HepG2 (cell line): ENCODE measurements at regions not wholly inside any gene's neighbourhood (a gene's known extent, or its start where the extent isn't known, plus 50 kb on each side); places are given as distances from the start of the nearest gene placed in this dataset.
"Not testable (repeated sequence)": the region's sequence is repeated elsewhere in the genome, so short reads cannot be mapped to it uniquely, and the experiment has no call there.

ENCODE experiments used
- ATAC-seq: fragments of 200-7000 bp; cut with Tn5 transposase; 3 replicates; pipeline ENCODE4 v1.9.1; 2020; ENCODE audit warnings: mild to moderate bottlenecking, moderate library complexity
- BruUV-seq: library from RNA; stranded (reverse); fragments of 400-500 nt; replicated peaks from 2 replicates; lab custom pipeline; 2021; lab: Mats Ljungman, UMichigan
- CTCF ChIA-PET: fragments of 300-600 bp; formaldehyde crosslinking; extraction: SDS; loops from one replicate; lab custom pipeline; 2021; ENCODE audit warnings: low total read pairs, inconsistent platforms, low intra/inter-chr PET ratio; lab: Yijun Ruan, JAX
- POLR2A ChIA-PET: fragments of 350-600 bp; sonication (Branson Sonifier 250); formaldehyde crosslinking; loops from one replicate; lab custom pipeline; 2020; ENCODE audit warnings: antibody characterized with exemption, inconsistent platforms; lab: Yijun Ruan, JAX
- DNase-seq: peaks from one replicate; pipeline ENCODE4 v3.0.0-alpha.2; 2015; ENCODE audit warnings: low spot score
- FAIRE-seq: peaks from 3 replicates; lab custom pipeline; 2011; peaks lifted over from hg19 to GRCh38; lab: Jason Lieb, UNC
- H2AFZ ChIP-seq: one replicate; pipeline ENCODE4 v1.6.1; 2011; ENCODE audit warnings: low read length, inconsistent platforms
- H3K27ac ChIP-seq: fragments of 300-600 bp; 3 replicates; pipeline ENCODE4 v1.8.0; 2011; ENCODE audit warnings: mixed run types, mild to moderate bottlenecking, mixed read lengths, low read length, inconsistent platforms; ENCODE audit not compliant: insufficient read depth; ENCODE audit errors: extremely low read length
- H3K27me3 ChIP-seq, 2 experiments: fragments of 200-600 bp in 1 of 2; 2 replicates in 1 of 2; 3 replicates in 1 of 2; pipeline versions ENCODE4 v1.6.0 to v1.8.0; 2011; ENCODE audit warnings: low read length in 2 of 2, mild to moderate bottlenecking in 2 of 2, moderate library complexity in 2 of 2, inconsistent platforms in 1 of 2; ENCODE audit not compliant: insufficient read depth in 2 of 2, control insufficient read depth in 1 of 2
- H3K36me3 ChIP-seq, 2 experiments: fragments of 200-600 bp in 1 of 2; replicated peaks in 1 of 2; 2 replicates in 1 of 2; 3 replicates in 1 of 2; pipeline versions ENCODE4 v1.5.1 to v1.8.0; 2011; ENCODE audit warnings: low read length in 2 of 2, inconsistent platforms in 1 of 2; ENCODE audit not compliant: insufficient read depth in 2 of 2, control insufficient read depth in 1 of 2
- H3K4me1 ChIP-seq: 2 replicates; pipeline ENCODE4 v1.5.1; 2012; ENCODE audit warnings: low read length, inconsistent platforms; ENCODE audit not compliant: insufficient read depth
- H3K4me2 ChIP-seq: 2 replicates; pipeline ENCODE4 v1.6.0; 2011; ENCODE audit warnings: low read depth, low read length, inconsistent platforms
- H3K4me3 ChIP-seq, 3 experiments: fragments of 200-600 bp in 1 of 3; sonication (generic), shearing (Covaris generic) in 1 of 3; replicated peaks in 1 of 3; 2 replicates each; pipeline ENCODE4 v1.5.1; 2011 to 2016; ENCODE audit warnings: low read length in 3 of 3, inconsistent platforms in 2 of 3, low read depth in 2 of 3, mild to moderate bottlenecking in 2 of 3, control low read depth in 1 of 3, mixed read lengths in 1 of 3; ENCODE audit not compliant: insufficient read depth in 1 of 3
- H3K79me2 ChIP-seq: one replicate; pipeline ENCODE4 v1.6.1; 2011; ENCODE audit warnings: low read length, inconsistent platforms; ENCODE audit not compliant: insufficient read depth
- H3K9ac ChIP-seq: 2 replicates; pipeline ENCODE4 v1.6.0; 2011; ENCODE audit warnings: mild to moderate bottlenecking, low read depth, low read length, inconsistent platforms; ENCODE audit not compliant: insufficient read depth
- H3K9me3 ChIP-seq: 2 replicates; pipeline ENCODE4 v1.5.1; 2012; ENCODE audit warnings: mild to moderate bottlenecking, low read length
- H4K20me1 ChIP-seq: 2 replicates; pipeline ENCODE4 v1.6.0; 2011; ENCODE audit warnings: inconsistent platforms, mild to moderate bottlenecking, low read length, moderate library complexity; ENCODE audit not compliant: insufficient read depth
- CENPX ChIP-seq: sonication (generic); formaldehyde crosslinking; IDR thresholded peaks from 2 replicates; pipeline ENCODE4 v1.9.0; 2021; ENCODE audit warnings: mild to moderate bottlenecking, missing genetic modification reagents, moderate library complexity
- CERS6 ChIP-seq: sonication (generic); formaldehyde crosslinking; IDR thresholded peaks from 2 replicates; pipeline ENCODE4 v1.5.0; 2020; ENCODE audit warnings: missing genetic modification reagents
- DMAP1 ChIP-seq: IDR thresholded peaks from 2 replicates; pipeline ENCODE4 v1.6.1; 2016
- GTF2F1 ChIP-seq: fragments of 150-350 bp; IDR thresholded peaks from 2 replicates; pipeline ENCODE4 v1.6.1; 2014; ENCODE audit warnings: low read length
- RNF2 ChIP-seq: fragments of 450-650 bp; conservative IDR thresholded peaks from 2 replicates; pipeline ENCODE4 v1.6.1; 2016; ENCODE audit warnings: low read depth
- SP2 ChIP-seq: sonication (generic); formaldehyde crosslinking; IDR thresholded peaks from 2 replicates; pipeline ENCODE4 v1.5.1; 2020; ENCODE audit warnings: mild to moderate bottlenecking, missing genetic modification reagents
- TOPORS ChIP-seq: sonication (generic); formaldehyde crosslinking; IDR thresholded peaks from 2 replicates; pipeline ENCODE4 v1.8.0; 2023; ENCODE audit warnings: mild to moderate bottlenecking, missing genetic modification reagents
- ZBTB3 ChIP-seq: sonication (generic); formaldehyde crosslinking; IDR thresholded peaks from 2 replicates; pipeline ENCODE4 v1.4.0; 2020; ENCODE audit warnings: low read depth, mild to moderate bottlenecking, moderate library complexity, missing genetic modification reagents, borderline replicate concordance
- ZNF12 ChIP-seq: sonication (generic); formaldehyde crosslinking; IDR thresholded peaks from 2 replicates; pipeline ENCODE4 v1.5.0; 2020; ENCODE audit warnings: missing genetic modification reagents
- ZSCAN29 ChIP-seq: sonication (generic); formaldehyde crosslinking; conservative IDR thresholded peaks from 2 replicates; pipeline ENCODE4 v1.4.0; 2020; ENCODE audit warnings: mild to moderate bottlenecking, missing genetic modification reagents
- ZUFSP ChIP-seq: sonication (generic); formaldehyde crosslinking; IDR thresholded peaks from 2 replicates; pipeline ENCODE4 v1.9.0; 2021; ENCODE audit warnings: missing genetic modification reagents, mild to moderate bottlenecking, borderline replicate concordance
- WGBS: methylation state at CpG from one replicate; pipeline ENCODE4 v1.1.6; 2017; ENCODE audit warnings: low lambda C conversion rate; 5-methylcytosine and 5-hydroxymethylcytosine counted together
- in situ Hi-C: cut with HindIII; loops from 2 replicates; pipeline ENCODE4 v1.10.0; 2017; ENCODE audit warnings: low pct_unique_long_range_greater_than_20kb; ENCODE audit not compliant: extremely low pct_ligation_motif_present
- intact Hi-C: fragments of 100-400 bp; cut with micrococcal nuclease; formaldehyde crosslinking; loops from one replicate; pipeline ENCODE4 v1.10.0; 2022; ENCODE audit not compliant: unreplicated experiment
- TF ChIP-seq, protein P1 (sequence below): sonication (generic); formaldehyde crosslinking; IDR thresholded peaks from 2 replicates; pipeline ENCODE4 v1.4.0; 2020; ENCODE audit warnings: mild to moderate bottlenecking, missing genetic modification reagents

DNA sequence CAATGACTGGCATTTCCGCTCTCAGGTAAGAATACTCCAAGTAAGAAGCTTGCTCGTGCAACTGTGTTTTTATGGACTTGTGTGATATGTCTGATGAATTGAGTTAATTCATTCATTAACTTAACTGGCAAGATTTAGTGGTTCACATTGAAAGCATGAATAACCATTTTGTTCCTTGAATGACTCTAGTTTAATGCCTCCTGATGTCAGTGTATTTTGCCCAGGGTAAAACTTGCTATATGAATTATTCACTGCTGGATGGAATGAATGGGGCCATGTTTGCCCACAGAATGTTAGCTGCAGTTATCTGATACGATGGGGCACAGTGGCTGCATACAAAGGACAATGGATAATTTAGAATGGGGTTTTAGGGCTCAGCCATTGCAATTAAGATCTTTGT lies 124.1 kb downstream of the ZNF365 start:
- intact Hi-C loops = loop anchor here (10.0 kb wide), 1 partner anchor 587 kb away; no protein-coding TSS in a partner anchor
- Histone ChIP-seq H3K4me2 (no peak overlapping the region), H3K9me3 (no peaks in the 10 kb centered on the region), H3K4me1 (no peaks in the 10 kb centered on the region), H3K36me3 (no peaks in the 10 kb centered on the region), H4K20me1 (no peaks in the 10 kb centered on the region), H2AFZ (no peak overlapping the region), H3K9ac (no peak overlapping the region), H3K4me3 (no peak overlapping the region), H3K79me2 (no peaks in the 10 kb centered on the region), H3K27ac (no peak overlapping the region), H3K27me3 (no peaks in the 10 kb centered on the region; a peak in 1 of 5 replicates)
- FAIRE-seq (no peak), DNase-seq (no peak), ATAC-seq (no peak)
- 33% methylated on average over 3 of the region's 3 CpGs for WGBS
- no peak for TF ChIP-seq ZUFSP (CRISPR knock-in tag)
- TF ChIP-seq, protein P1, sequence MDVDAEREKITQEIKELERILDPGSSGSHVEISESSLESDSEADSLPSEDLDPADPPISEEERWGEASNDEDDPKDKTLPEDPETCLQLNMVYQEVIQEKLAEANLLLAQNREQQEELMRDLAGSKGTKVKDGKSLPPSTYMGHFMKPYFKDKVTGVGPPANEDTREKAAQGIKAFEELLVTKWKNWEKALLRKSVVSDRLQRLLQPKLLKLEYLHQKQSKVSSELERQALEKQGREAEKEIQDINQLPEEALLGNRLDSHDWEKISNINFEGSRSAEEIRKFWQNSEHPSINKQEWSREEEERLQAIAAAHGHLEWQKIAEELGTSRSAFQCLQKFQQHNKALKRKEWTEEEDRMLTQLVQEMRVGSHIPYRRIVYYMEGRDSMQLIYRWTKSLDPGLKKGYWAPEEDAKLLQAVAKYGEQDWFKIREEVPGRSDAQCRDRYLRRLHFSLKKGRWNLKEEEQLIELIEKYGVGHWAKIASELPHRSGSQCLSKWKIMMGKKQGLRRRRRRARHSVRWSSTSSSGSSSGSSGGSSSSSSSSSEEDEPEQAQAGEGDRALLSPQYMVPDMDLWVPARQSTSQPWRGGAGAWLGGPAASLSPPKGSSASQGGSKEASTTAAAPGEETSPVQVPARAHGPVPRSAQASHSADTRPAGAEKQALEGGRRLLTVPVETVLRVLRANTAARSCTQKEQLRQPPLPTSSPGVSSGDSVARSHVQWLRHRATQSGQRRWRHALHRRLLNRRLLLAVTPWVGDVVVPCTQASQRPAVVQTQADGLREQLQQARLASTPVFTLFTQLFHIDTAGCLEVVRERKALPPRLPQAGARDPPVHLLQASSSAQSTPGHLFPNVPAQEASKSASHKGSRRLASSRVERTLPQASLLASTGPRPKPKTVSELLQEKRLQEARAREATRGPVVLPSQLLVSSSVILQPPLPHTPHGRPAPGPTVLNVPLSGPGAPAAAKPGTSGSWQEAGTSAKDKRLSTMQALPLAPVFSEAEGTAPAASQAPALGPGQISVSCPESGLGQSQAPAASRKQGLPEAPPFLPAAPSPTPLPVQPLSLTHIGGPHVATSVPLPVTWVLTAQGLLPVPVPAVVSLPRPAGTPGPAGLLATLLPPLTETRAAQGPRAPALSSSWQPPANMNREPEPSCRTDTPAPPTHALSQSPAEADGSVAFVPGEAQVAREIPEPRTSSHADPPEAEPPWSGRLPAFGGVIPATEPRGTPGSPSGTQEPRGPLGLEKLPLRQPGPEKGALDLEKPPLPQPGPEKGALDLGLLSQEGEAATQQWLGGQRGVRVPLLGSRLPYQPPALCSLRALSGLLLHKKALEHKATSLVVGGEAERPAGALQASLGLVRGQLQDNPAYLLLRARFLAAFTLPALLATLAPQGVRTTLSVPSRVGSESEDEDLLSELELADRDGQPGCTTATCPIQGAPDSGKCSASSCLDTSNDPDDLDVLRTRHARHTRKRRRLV = no peak
- no peak for TF ChIP-seq SP2 (CRISPR knock-in tag)
- no peak for TF ChIP-seq RNF2
- no peak for TF ChIP-seq GTF2F1
- no peak for TF ChIP-seq ZBTB3
- TF ChIP-seq ZSCAN29 (CRISPR knock-in tag) = no peak
- TF ChIP-seq CERS6 (CRISPR knock-in tag) = no peak
- no peak for TF ChIP-seq ZNF12 (CRISPR knock-in tag)
- no peak for TF ChIP-seq CENPX (CRISPR knock-in tag)
- TF ChIP-seq DMAP1 (CRISPR knock-in tag) = no peak
- no peak for TF ChIP-seq TOPORS (CRISPR knock-in tag)
- ChIA-PET POLR2A (no interaction called here), CTCF (no interaction called here)
- BruUV-seq = no TSS peak
- in situ Hi-C loops = no loop called here

GRCh38 chr10:62500116-62500515 lies 125.9 kb downstream of the ZNF365 start:
- H3K4me3 ChIP-seq, H3K9ac ChIP-seq, POLR2A ChIA-PET, H3K4me2 ChIP-seq, H2AFZ ChIP-seq, intact Hi-C loops, H3K27ac ChIP-seq, H3K27me3 ChIP-seq, H3K79me2 ChIP-seq, FAIRE-seq, H3K4me1 ChIP-seq, in situ Hi-C loops, H4K20me1 ChIP-seq, H3K9me3 ChIP-seq, ATAC-seq, CTCF ChIA-PET, DNase-seq, BruUV-seq, H3K36me3 ChIP-seq: not testable (repeated sequence)
- 0% methylated on average over 3 of the region's 5 CpGs for WGBS
